GM23338 (cell line): ENCODE measurements at regions not wholly inside any gene's neighbourhood (a gene's known extent, or its start where the extent isn't known, plus 50 kb on each side); places are given as distances from the start of the nearest gene placed in this dataset.

ENCODE experiments used
- ATAC-seq: fragments of 200-7000 bp; cut with Tn5 transposase; 3 replicates; pipeline ENCODE4 v1.9.1; 2020
- DNase-seq: peaks from one replicate; pipeline ENCODE4 v3.0.0-alpha.2; 2015; ENCODE audit warnings: low spot score
- H2AFZ ChIP-seq: fragments of 200-600 bp; sonication (generic); 2 replicates; pipeline ENCODE4 v1.8.0; 2016; ENCODE audit warnings: antibody characterized with exemption, mild to moderate bottlenecking, moderate library complexity
- H3F3A ChIP-seq: fragments of 200-600 bp; sonication (generic); replicated peaks from 2 replicates; pipeline ENCODE4 v1.8.0; 2017; ENCODE audit warnings: antibody characterized with exemption, mixed run types, low read depth
- H3K27ac ChIP-seq: fragments of 200-600 bp; sonication (generic); 2 replicates; pipeline ENCODE4 v1.6.1; 2016; ENCODE audit warnings: low read depth
- H3K27me3 ChIP-seq: fragments of 200-600 bp; sonication (generic); 2 replicates; pipeline ENCODE4 v1.8.0; 2016; ENCODE audit warnings: mild to moderate bottlenecking, mixed run types, moderate library complexity; ENCODE audit not compliant: insufficient read depth
- H3K36me3 ChIP-seq: fragments of 200-600 bp; sonication (generic); 2 replicates; pipeline ENCODE4 v1.8.0; 2016; ENCODE audit warnings: mild to moderate bottlenecking; ENCODE audit not compliant: insufficient read depth
- H3K4me1 ChIP-seq: fragments of 200-600 bp; sonication (generic); 2 replicates; pipeline ENCODE4 v1.8.0; 2016; ENCODE audit warnings: mild to moderate bottlenecking, moderate library complexity; ENCODE audit not compliant: insufficient read depth
- H3K4me2 ChIP-seq: fragments of 200-600 bp; sonication (generic); 2 replicates; pipeline ENCODE4 v1.7.1; 2017; ENCODE audit warnings: mixed run types
- H3K4me3 ChIP-seq: fragments of 200-600 bp; sonication (generic); 2 replicates; pipeline ENCODE4 v1.6.1; 2016; ENCODE audit warnings: mixed run types
- H3K79me2 ChIP-seq: fragments of 200-600 bp; sonication (generic); replicated peaks from 2 replicates; pipeline ENCODE4 v1.8.0; 2017; ENCODE audit warnings: mild to moderate bottlenecking; ENCODE audit not compliant: insufficient read depth
- H3K9me2 ChIP-seq: fragments of 200-600 bp; sonication (generic); 2 replicates; pipeline ENCODE4 v1.8.0; 2017; ENCODE audit not compliant: insufficient read depth
- H4K20me1 ChIP-seq: fragments of 200-600 bp; sonication (generic); replicated peaks from 2 replicates; pipeline ENCODE4 v1.8.0; 2017; ENCODE audit warnings: mild to moderate bottlenecking; ENCODE audit not compliant: insufficient read depth
- H3K27ac Mint-ChIP-seq: 2 replicates; pipeline ENCODE4 v1.8.0; 2020; ENCODE audit warnings: inconsistent platforms, mild to moderate bottlenecking, moderate library complexity, mixed read lengths
- H3K27me3 Mint-ChIP-seq: 3 replicates; pipeline ENCODE4 v1.8.0; 2022; ENCODE audit warnings: low read depth, mild to moderate bottlenecking, moderate library complexity, mixed read lengths, inconsistent platforms; ENCODE audit not compliant: insufficient read depth, poor library complexity
- H3K36me3 Mint-ChIP-seq: 3 replicates; pipeline ENCODE4 v1.8.0; 2021; ENCODE audit warnings: low read depth, mild to moderate bottlenecking, inconsistent platforms, moderate library complexity, mixed read lengths
- H3K4me1 Mint-ChIP-seq: 3 replicates; pipeline ENCODE4 v1.8.0; 2020; ENCODE audit warnings: mild to moderate bottlenecking, inconsistent platforms, mixed read lengths
- H3K4me3 Mint-ChIP-seq: 3 replicates; pipeline ENCODE4 v1.8.0; 2021; ENCODE audit warnings: moderate library complexity, mild to moderate bottlenecking, inconsistent platforms, mixed read lengths
- H3K9me3 Mint-ChIP-seq: 3 replicates; pipeline ENCODE4 v1.8.0; 2020; ENCODE audit warnings: moderate library complexity, mild to moderate bottlenecking, inconsistent platforms, mixed read lengths
- CREB1 ChIP-seq: fragments of 250-450 bp; sonication (Bioruptor Pico); IDR thresholded peaks from 2 replicates; pipeline ENCODE4 v1.5.0; 2020; ENCODE audit warnings: low read depth, mild to moderate bottlenecking, moderate library complexity
- EZH2 ChIP-seq: fragments of 200-600 bp; sonication (generic); IDR thresholded peaks from one replicate; pipeline ENCODE4 v1.8.0; 2017; ENCODE audit warnings: antibody characterized with exemption, mild to moderate bottlenecking, low read depth; ENCODE audit not compliant: unreplicated experiment
- EZH2phosphoT487 ChIP-seq: fragments of 200-600 bp; sonication (generic); IDR thresholded peaks from one replicate; pipeline ENCODE4 v1.8.1; 2018; ENCODE audit warnings: antibody characterized with exemption; ENCODE audit not compliant: unreplicated experiment
- NANOG ChIP-seq: IDR thresholded peaks from 2 replicates; pipeline ENCODE4 v1.6.1; 2016; ENCODE audit warnings: antibody characterized with exemption, borderline replicate concordance
- POLR2AphosphoS5 ChIP-seq: IDR thresholded peaks from 2 replicates; pipeline ENCODE4 v1.6.1; 2016; ENCODE audit warnings: antibody characterized with exemption, low read depth
- STAT1 ChIP-seq: IDR thresholded peaks from one replicate; pipeline ENCODE4 v1.6.1; 2016; ENCODE audit warnings: antibody characterized with exemption; ENCODE audit not compliant: unreplicated experiment
- ZNF331 ChIP-seq: fragments of 250-450 bp; sonication (Bioruptor Pico); IDR thresholded peaks from 2 replicates; pipeline ENCODE4 v1.5.0; 2020; ENCODE audit warnings: low read depth, mild to moderate bottlenecking, moderate library complexity
- TF ChIP-seq, protein P1 (sequence below): IDR thresholded peaks from one replicate; pipeline ENCODE4 v1.6.1; 2018; ENCODE audit warnings: antibody characterized with exemption; ENCODE audit not compliant: unreplicated experiment
- TF ChIP-seq, protein P2 (sequence below), 2 experiments: fragments of 200-600 bp in 1 of 2; sonication (generic) in 1 of 2; conservative IDR thresholded peaks; 2 replicates each; pipeline versions ENCODE4 v1.5.1 to v1.6.1; 2016 to 2017; ENCODE audit warnings: antibody characterized with exemption in 2 of 2, low read depth in 2 of 2, mild to moderate bottlenecking in 2 of 2, moderate library complexity in 1 of 2

DNA sequence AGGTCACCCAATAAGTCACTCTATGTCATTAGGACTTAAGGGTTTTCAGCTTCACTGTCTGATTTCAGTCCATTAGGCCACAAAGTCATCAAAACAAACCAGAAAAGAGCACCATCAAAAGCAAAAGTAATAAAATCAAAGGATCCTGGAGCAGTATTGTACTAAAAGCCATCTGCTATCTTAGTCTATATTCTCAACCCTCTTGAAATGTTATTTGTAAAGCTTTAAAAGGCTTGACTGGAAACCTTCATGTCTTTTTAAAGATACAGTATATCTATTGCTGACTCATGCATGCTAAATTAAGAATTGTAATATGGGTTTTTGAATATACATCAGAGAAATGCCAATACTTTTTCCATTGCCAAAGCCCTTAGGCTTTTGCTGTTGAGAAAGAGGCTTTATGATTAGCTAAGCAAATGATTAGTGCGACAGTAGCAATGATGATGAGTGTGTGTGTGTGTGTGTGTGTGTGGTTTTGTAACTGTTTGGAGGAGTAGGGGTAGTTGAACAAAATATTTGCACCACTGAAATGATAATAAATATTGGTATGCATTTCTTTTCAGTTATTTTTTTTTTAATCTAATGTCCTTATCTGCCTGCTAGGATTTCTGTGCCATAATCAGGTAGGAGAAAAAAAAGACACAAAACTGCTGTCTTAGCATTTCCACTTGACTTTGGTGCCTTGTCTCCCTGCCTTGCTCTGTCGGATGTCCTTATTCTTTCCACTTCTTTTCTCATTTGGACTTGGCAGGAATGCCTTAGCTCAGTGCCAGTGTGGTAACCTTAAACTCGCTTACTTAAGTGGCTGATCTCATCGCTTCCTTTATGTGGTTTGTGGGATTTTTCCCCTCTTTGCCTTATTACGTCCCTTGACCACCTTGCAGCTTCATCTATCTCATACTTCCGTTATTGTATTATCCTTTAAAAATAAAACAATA lies 119.7 kb downstream of the PCDH7 start (continued):
- TF ChIP-seq, protein P1, sequence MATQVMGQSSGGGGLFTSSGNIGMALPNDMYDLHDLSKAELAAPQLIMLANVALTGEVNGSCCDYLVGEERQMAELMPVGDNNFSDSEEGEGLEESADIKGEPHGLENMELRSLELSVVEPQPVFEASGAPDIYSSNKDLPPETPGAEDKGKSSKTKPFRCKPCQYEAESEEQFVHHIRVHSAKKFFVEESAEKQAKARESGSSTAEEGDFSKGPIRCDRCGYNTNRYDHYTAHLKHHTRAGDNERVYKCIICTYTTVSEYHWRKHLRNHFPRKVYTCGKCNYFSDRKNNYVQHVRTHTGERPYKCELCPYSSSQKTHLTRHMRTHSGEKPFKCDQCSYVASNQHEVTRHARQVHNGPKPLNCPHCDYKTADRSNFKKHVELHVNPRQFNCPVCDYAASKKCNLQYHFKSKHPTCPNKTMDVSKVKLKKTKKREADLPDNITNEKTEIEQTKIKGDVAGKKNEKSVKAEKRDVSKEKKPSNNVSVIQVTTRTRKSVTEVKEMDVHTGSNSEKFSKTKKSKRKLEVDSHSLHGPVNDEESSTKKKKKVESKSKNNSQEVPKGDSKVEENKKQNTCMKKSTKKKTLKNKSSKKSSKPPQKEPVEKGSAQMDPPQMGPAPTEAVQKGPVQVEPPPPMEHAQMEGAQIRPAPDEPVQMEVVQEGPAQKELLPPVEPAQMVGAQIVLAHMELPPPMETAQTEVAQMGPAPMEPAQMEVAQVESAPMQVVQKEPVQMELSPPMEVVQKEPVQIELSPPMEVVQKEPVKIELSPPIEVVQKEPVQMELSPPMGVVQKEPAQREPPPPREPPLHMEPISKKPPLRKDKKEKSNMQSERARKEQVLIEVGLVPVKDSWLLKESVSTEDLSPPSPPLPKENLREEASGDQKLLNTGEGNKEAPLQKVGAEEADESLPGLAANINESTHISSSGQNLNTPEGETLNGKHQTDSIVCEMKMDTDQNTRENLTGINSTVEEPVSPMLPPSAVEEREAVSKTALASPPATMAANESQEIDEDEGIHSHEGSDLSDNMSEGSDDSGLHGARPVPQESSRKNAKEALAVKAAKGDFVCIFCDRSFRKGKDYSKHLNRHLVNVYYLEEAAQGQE: no peak
- TF ChIP-seq POLR2AphosphoS5: no peak

DNA sequence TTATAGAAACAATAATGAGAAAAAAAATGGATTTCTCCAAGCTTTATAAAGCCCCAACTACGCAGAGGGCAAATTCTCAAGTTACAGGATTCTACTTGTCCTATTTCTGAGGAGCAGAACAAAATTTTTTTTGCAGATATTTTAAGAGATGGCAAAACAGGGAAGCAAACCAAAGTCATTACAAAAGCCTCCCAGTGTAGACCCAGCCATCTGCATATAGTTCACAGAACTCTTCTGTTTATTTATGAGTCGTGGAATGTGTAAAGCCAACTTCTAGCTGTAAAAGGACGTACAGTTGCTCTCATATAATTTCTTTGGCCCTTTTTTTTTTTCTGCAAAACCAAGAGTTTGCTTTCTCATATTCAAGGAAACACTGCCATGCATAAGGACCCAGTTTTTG lies 120.4 kb downstream of the PCDH7 start:
- H3K27me3 Mint-ChIP-seq: peaks cover 3% of the 10 kb centered on the region
- H3K27ac Mint-ChIP-seq: no peak overlapping the region
- H3K4me1 Mint-ChIP-seq: peaks cover 52% of the 10 kb centered on the region
- H3K36me3 ChIP-seq: no peaks in the 10 kb centered on the region
- H3K4me3 Mint-ChIP-seq: no peak overlapping the region
- DNase-seq (no peak), ATAC-seq (no peak)
- no peaks in the 10 kb centered on the region for H3F3A ChIP-seq
- H4K20me1 ChIP-seq: no peaks in the 10 kb centered on the region
- H3K9me2 ChIP-seq: no peaks in the 10 kb centered on the region
- no peak overlapping the region for H3K27ac ChIP-seq
- 0 out of 2 replicates have a peak overlapping the region, but pooled peaks have one; percentile 4 for H3K4me2 ChIP-seq
- H3K36me3 Mint-ChIP-seq: no peaks in the 10 kb centered on the region
- H3K4me1 ChIP-seq: peaks cover 57% of the 10 kb centered on the region
- H3K27me3 ChIP-seq: no peaks in the 10 kb centered on the region
- H3K4me3 ChIP-seq: no peak overlapping the region
- no peaks in the 10 kb centered on the region for H3K9me3 Mint-ChIP-seq
- H2AFZ ChIP-seq: no peak overlapping the region
- H3K79me2 ChIP-seq: no peaks in the 10 kb centered on the region
- TF ChIP-seq EZH2: no peak
- TF ChIP-seq, protein P1: no peak
- no peak for TF ChIP-seq EZH2phosphoT487
- TF ChIP-seq CREB1 (CRISPR knock-in tag): no peak
- no peak for TF ChIP-seq NANOG
- TF ChIP-seq, protein P2, sequence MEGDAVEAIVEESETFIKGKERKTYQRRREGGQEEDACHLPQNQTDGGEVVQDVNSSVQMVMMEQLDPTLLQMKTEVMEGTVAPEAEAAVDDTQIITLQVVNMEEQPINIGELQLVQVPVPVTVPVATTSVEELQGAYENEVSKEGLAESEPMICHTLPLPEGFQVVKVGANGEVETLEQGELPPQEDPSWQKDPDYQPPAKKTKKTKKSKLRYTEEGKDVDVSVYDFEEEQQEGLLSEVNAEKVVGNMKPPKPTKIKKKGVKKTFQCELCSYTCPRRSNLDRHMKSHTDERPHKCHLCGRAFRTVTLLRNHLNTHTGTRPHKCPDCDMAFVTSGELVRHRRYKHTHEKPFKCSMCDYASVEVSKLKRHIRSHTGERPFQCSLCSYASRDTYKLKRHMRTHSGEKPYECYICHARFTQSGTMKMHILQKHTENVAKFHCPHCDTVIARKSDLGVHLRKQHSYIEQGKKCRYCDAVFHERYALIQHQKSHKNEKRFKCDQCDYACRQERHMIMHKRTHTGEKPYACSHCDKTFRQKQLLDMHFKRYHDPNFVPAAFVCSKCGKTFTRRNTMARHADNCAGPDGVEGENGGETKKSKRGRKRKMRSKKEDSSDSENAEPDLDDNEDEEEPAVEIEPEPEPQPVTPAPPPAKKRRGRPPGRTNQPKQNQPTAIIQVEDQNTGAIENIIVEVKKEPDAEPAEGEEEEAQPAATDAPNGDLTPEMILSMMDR (conservative IDR thresholded peaks at IDR 0.05; ENCODE audit: low read depth in 2 of 2): no peak
- TF ChIP-seq POLR2AphosphoS5: no peak
- no peak for TF ChIP-seq STAT1
- no peak for TF ChIP-seq ZNF331 (CRISPR knock-in tag)
